ENCODE measurements at regions not wholly inside any gene's neighbourhood (a gene's known extent, or its start where the extent isn't known, plus 50 kb on each side); places are given as distances from the start of the nearest gene placed in this dataset.
"Not testable (repeated sequence)": the region's sequence is repeated elsewhere in the genome, so short reads cannot be mapped to it uniquely, and the experiment has no call there.

DNA sequence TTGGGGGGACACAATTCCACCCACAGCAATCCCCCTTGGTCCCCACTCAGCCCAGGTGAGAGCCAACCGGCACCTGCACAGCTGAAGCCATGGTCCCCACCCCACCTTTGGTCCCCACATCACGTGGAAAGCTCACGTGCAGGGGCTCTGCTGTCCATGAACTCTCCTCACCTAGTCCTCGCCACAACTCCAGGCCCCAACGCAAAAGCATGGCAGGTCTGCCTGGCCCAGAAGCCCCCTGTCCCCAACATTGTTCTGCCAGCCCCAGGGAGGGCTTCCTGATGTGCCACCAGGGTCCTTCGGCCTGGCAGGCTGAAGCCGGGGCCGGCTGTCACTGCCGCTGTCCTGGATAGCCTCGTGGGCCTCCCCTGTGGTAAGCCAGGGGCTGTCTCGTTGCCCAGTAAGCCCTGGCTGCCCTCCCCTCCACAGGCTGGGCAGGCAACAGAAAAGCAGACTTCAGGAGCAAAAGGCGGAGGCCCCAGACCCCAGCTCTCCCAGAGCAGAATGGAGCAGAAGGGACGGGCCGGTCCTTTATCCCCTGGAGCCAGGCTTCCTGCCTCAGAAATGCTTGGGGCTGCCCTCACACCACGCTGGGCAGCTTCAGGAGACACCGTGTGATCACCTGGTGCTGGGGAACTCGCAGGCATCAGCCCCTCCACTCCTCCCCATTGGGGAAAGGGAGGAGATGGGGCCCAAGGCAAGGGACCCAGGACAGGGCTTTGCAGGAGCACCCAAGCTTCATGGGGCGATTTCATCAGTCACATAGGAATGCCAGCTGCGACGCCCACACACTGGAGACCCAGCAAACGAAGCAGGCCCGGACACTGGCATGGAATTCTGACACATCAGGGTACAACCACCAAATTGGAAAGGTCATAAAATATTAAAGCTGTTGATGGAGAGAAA lies 103.7 kb downstream of the ADRA2C start:
- Mint-ChIP-seq H3K27ac (no peak overlapping the region), H3K9me3 (no peaks in the 10 kb centered on the region), H3K36me3 (no peaks in the 10 kb centered on the region)
- no peak for ATAC-seq
- no peak for DNase-seq (ENCODE audit: low spot score in 2 of 2)

DNA sequence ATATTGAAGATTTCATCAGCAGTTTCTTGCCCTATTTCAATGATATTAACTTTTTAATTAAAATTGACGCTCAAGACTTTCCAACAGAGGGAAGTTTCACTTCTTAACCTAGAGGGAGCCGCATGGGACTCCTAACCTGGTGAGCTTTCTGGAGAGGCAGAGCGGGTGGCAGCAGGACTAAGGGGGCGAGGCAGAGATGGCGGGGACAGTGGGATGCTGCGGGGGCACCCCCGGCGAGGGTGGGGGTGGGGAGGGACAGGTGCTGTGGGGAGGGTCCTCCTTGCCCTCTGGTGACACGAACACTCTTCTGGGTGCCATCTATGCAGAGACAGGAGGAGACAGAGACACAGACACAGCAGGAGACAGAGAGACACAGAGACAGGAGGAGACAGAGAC lies 104.4 kb downstream of the ADRA2C start:
- no peak overlapping the region for H3K27ac Mint-ChIP-seq
- no peaks in the 10 kb centered on the region for H3K9me3 Mint-ChIP-seq
- no peaks in the 10 kb centered on the region for H3K36me3 Mint-ChIP-seq
- ATAC-seq: no peak
- DNase-seq (ENCODE audit: low spot score in 2 of 2): no peak

DNA sequence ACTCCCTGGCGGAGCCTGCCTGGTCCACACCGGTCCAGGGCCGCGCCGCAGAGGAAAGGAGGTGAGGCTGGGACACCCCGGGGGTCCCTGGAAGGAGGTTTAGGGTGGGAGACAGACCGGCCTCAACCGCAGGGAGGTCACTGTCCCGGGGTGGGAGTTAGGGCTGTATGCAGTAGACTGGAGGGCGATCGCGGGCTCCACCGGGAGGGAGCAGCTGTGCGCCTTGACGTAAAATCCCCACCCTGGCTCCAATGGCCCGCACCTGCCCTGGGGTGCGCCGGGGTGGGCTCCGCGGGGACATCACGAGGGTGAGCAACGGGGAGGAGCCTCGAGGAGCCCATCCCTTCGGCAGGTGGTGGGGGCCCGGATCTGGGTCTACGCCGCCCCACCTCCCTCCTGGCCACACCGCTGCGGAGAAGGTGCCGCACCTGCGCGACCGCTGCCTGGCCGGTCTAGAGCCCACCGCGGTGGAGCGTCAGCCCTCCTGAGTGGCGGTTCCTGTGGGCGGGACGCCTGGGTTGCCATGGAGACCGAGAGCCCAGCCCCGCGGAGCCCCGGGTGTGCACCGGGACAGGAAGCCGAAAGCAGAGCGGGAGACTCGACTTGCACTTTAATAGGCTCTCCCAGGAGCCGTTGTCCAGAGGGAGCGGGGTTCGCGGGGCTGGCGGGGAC lies 105.1 kb downstream of the ADRA2C start:
- Mint-ChIP-seq H3K36me3 (no peaks in the 10 kb centered on the region), H3K9me3 (no peaks in the 10 kb centered on the region), H3K27ac (no peak overlapping the region)
- peak in 1 of 2 donors; percentile 61 for ATAC-seq
- DNase-seq (ENCODE audit: low spot score in 2 of 2): no peak

DNA sequence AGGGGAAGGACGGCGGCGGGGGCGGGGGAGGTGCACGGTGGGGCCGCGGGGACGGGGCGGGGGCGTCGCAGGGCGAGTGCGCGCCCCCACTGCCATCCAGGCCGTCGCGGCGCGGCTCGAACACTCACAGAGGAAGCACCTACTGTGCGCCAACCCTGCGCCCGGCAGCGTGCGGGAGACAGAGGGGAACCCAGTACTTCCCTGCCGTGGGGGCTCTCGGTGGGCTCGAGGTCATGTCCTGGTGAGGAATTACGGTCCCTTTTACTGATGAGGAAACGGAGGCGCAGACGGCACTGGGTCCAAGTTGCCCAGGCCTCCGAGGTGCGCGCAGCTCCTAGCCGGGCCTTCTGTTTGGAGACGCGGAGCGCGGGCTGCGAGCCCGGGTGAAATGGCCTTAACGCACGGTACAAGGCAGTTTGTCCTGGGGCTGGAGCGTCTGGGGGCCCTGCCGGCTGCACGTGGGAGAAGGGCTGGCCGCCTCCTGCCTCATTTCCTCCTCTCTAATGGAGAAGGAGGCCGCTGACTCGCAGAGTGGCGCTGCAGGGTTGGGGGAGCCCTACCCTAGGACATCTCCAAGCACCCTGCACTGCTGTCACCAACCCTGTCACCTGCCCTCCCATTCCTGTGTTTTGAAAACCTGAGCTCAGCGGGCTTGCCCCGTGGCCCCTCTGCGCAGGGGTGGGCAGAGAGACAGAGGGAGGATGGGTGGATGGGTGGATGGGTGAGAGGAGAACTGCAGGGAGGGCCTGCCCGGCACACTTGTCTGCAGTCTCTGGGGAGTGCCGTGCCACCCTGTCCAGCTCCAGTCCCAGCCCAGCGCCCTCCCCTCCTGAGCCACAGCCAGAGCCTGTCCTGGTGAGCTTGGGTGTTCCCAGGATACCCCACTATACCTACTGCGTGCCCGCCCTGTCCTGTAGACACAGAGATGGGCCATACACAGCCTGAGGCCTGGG lies 106.0 kb downstream of the ADRA2C start:
- no peak for DNase-seq (ENCODE audit: low spot score in 2 of 2)
- no peaks in the 10 kb centered on the region for H3K36me3 Mint-ChIP-seq
- H3K9me3 Mint-ChIP-seq: no peaks in the 10 kb centered on the region
- ATAC-seq: no peak
- H3K27ac Mint-ChIP-seq: no peak overlapping the region

DNA sequence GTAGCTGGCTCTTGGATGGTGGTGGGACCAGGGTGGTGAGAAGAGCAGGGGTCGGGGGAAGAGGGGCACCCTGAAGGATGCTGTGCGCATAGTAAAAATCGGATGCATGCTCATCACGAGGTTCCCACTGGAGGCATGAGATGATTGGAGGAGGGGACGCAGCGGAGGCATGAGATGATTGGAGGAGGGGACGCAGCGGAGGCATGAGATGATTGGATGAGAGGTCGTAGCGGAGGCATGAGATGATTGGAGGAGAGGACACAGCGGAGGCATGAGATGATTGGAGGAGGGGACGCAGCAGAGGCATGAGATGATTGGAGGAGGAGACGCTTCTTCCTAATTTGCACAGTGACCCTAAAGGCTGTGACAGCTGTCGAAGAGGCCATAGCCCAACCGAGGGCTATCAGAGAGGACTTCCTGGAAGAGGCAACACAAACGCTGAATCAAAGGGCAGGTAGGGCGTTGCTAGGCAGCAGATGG lies 106.7 kb downstream of the ADRA2C start:
- no peak for DNase-seq (ENCODE audit: low spot score in 2 of 2)
- no peaks in the 10 kb centered on the region for H3K9me3 Mint-ChIP-seq
- no peak for ATAC-seq
- no peak overlapping the region for H3K27ac Mint-ChIP-seq
- peaks cover 5 to 6% of the 10 kb centered on the region in 2 donors for H3K36me3 Mint-ChIP-seq

DNA sequence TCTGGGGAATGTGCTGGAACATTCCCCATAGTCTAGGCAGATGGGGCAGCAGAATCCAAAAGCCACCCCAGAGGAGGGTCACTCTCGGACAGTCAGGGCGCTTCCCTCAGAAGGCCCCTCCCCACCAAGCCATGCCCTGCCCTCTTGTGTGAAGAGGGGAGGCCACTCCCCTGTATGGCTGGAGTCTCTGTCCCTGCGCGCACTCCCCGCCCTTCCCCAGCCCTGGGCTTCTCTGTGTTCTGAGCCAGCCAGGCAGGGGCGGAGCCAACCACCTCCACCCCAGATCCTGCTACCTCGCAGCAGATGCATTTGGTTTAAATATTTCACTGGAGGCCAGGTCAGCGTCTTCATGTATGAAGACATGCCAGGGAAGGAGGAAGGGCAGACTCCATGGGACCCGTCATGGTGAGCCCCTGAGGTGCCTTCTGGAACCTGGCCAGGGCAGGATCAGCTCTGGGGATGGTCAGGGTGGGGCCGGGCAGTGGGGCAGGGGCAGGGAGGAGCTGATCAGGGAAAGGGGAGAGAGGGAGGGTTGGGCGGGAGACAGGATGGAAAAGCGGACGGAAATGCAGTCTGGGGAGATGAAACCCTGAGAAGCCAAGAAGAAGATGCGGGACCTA lies 107.3 kb downstream of the ADRA2C start:
- H3K36me3 Mint-ChIP-seq: peaks cover 9 to 13% of the 10 kb centered on the region in 2 donors
- ATAC-seq: no peak
- H3K27ac Mint-ChIP-seq: no peak overlapping the region

DNA sequence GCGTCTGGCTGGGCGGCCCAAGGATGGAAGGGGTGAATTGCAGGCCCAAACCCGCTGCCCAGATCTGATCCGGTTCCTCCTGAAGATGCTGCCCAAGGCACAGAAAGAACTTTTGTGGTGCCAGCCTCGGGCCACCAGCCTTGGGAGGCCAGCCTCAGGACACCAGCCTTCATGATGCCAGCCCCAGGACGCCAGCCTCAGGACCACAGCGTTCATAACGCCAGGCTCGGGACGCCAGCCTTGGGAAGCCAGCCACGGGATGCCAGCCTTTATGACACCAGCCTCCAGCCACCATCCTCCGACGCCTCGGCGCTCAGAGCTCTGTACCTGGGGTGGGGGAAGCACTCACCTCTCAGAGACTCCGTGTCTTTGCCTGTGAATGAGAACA lies 107.8 kb downstream of the ADRA2C start:
- no peaks in the 10 kb centered on the region for H3K9me3 Mint-ChIP-seq
- ATAC-seq: no peak
- H3K36me3 Mint-ChIP-seq: peaks cover 9 to 13% of the 10 kb centered on the region in 2 donors
- no peak overlapping the region for H3K27ac Mint-ChIP-seq
- DNase-seq (ENCODE audit: low spot score in 2 of 2): no peak

More for the DNA sequence above, 107.3 kb downstream of the ADRA2C start:
- no peaks in the 10 kb centered on the region for H3K9me3 Mint-ChIP-seq
- no peak for DNase-seq (ENCODE audit: low spot score in 2 of 2)

DNA sequence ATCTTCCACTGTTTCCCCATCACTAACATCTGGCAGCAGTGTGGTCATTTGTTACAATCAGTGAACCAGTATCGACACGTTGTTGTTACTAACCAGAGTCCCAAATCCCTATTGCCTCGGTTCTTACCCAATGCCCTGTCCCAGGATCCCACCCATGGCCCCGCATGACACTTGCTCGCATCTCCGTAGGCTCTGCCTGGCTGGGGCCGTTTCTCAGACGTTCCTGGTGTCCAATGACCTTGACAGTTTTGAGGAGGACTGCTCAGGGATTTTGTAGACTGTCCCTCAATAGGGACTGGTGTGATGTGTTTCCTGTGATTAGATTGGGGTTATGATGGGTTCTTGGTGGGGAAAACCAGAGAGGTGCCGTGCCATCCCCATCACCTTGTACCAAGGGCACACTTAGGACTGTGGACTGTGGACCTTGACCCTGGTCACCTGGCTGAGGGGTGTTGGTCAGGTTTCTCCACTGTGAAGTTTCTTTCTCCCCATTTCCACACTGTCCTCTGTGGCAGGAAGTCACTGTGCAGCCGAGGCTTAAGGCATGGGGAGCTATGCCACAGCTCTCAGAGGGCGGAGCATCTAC lies 108.4 kb downstream of the ADRA2C start:
- DNase-seq (ENCODE audit: low spot score in 2 of 2) (no peak), ATAC-seq (no peak)
- H3K27ac Mint-ChIP-seq: no peak overlapping the region
- H3K9me3 Mint-ChIP-seq: no peaks in the 10 kb centered on the region
- peaks cover 9 to 13% of the 10 kb centered on the region in 2 donors for H3K36me3 Mint-ChIP-seq

DNA sequence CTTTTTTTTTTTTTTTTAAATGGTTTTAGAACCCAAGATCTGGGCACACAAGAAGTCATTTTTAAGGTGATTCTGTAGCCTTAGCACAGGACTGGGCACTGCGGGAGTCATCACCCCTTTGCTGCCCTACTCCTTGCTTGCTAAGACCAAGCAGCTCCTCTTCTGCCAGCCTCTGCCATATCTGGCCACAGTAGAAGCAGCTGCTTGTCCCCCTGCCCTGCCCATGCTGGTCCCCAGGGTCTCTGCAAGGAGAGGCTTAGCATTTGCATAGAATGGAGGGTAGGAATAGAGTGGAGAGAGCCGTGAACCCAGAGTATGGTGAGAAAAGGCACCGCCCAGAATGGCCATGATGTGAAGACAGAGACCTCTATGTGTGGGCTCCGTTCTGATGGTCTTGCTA lies 109.3 kb downstream of the ADRA2C start:
- no peaks in the 10 kb centered on the region for H3K9me3 Mint-ChIP-seq
- H3K27ac Mint-ChIP-seq: no peak overlapping the region
- ATAC-seq: no peak
- H3K36me3 Mint-ChIP-seq: peaks cover 9 to 13% of the 10 kb centered on the region in 2 donors
- DNase-seq (ENCODE audit: low spot score in 2 of 2): no peak

DNA sequence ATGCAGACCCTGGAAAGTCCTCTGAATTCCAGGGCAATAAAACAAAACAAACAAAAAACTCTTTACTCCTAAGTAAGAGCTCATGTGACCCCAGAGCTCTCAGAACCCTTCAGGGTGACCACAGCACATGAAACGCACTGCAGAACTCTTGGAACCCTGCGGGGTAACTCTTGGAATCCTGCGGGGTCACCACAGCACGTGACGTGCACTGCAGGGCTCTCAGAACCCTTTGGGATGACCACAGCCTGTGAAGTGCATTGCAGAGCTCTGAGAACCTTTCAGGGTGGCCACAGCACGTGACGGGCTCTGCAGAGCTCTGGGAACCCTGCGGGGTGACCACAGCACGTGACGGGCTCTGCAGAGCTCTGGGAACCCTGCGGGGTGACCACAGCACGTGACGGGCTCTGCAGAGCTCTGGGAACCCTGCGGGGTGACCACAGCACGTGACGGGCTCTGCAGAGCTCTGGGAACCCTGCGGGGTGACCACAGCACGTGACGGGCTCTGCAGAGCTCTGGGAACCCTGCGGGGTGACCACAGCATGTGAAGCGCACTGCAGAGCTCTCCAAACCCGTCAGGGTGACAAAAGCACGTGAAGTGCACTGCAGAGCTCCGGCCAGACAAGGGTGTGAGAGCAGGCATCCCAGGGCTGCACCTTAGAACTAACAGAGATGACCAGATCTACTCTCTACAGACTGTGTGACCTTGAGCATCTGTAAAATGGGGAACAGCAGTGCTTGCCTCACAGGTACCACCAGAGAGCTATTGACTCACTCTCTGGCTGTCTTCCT lies 110.1 kb downstream of the ADRA2C start:
- not testable (repeated sequence) for ATAC-seq; H3K27ac Mint-ChIP-seq; H3K9me3 Mint-ChIP-seq; DNase-seq (ENCODE audit: low spot score in 2 of 2)
- H3K36me3 Mint-ChIP-seq: peaks cover 9 to 13% of the 10 kb centered on the region in 2 donors

DNA sequence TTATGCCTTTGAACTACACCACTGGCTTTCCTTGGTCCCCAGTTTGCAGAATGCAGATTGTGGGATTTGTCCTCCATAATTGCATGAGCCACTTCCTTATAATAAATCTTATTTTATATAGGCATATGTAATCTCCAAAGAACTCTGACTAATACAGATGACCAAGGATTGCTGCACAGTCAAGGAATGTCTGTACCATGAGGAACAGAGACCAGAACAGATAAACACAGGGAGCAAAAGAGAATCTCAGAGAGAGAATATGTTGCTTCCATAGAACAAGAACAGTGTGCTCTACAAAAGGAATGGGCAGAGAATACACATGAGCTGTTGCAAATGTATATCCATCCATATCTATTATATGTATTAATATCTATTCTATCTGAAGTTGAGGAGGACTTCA lies 111.1 kb downstream of the ADRA2C start:
- Mint-ChIP-seq H3K9me3 (no peaks in the 10 kb centered on the region), H3K27ac (no peak overlapping the region), H3K36me3 (peaks cover 9 to 13% of the 10 kb centered on the region in 2 donors)
- DNase-seq (ENCODE audit: low spot score in 2 of 2): no peak
- no peak for ATAC-seq

DNA sequence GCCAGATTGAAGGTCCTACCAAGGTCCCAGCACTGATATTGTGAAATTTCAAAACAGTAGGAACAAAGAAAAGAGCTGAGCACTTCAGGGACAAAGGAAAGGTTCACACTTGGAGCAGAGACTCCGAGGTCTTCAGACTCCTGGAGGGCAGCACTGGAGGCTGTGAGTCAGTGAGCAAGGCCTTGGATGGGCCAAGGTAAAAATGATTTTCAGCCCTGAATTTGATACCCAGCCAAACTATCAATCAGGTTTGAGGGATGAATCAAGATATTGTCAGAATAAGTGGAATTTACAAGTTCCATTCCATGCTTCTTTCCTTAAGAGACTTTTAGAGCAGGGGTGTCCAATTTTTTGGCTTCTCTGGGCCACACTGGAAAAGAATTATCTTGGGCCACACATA lies 111.7 kb downstream of the ADRA2C start:
- Mint-ChIP-seq H3K36me3 (peaks cover 9 to 13% of the 10 kb centered on the region in 2 donors), H3K9me3 (no peaks in the 10 kb centered on the region), H3K27ac (no peak overlapping the region)
- DNase-seq (ENCODE audit: low spot score in 2 of 2) (no peak), ATAC-seq (no peak)

DNA sequence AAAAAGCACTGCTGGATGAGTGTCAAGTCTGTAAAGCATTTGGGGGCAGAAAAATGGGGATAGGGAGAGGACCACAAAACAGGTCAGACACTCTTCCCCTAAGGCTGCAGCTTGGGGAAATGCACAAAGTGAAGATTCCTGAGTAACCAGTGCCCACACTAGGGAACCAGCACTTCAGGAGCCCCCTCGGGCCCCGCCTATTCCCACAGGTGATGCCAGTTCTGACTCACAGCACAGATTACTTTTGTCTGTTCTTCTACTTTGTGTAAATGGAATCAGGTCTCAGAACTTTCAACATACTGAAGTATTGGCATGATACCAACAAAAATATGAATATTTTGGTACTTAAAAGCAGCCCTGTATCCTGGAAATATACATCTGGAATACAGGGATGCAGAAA lies 112.5 kb downstream of the ADRA2C start:
- Mint-ChIP-seq H3K27ac (no peak overlapping the region), H3K9me3 (no peaks in the 10 kb centered on the region), H3K36me3 (peaks cover 9 to 13% of the 10 kb centered on the region in 2 donors)
- DNase-seq (ENCODE audit: low spot score in 2 of 2) (no peak), ATAC-seq (no peak)

DNA sequence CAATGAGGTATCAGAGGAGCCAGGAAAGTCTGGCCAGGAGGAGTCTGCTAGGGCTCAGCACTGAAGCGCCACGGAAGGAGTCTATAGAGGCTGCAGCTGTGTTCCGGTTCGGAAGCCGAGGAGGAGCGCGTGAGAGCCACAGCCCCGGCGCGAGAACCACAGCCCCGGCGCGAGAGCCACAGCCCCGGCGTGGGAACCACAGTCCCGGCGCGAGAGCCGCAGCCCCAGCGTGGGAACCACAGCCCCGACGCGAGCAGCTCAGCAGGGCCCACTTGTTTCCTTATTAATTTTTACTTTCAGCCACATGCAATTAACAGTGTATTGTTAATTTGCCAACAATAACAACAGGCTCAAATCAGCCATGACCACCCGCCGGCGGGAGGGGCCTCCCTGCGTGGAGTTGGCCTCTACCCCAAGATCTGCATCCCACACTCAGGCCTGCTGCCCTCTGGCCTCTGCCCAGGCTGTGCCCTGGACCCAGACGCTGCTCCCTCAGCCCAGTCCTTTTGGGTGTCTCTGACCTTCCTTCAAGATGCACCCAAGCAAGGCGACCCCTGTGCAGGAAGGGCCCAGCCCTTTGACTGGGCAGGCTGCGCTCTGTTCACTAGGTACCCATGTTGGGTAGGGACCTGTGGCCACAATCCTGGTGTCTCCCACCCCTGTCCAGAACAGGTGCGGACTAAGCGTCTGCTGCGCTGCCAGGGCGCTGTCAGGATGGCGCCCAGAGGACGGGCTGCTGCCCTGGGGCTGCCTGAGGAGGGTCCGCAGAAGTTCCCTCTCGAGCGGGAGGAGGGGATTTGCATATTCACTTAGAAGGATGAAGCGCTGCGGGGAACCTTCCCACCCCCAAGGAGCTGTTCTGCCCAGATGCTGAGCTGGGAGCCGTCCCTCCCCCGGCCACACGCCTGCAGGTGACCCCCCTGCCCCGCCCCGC lies 113.8 kb downstream of the ADRA2C start:
- H3K36me3 Mint-ChIP-seq: peaks cover 9 to 13% of the 10 kb centered on the region in 2 donors
- ATAC-seq (peak; percentile 11 to 59), DNase-seq (ENCODE audit: low spot score in 2 of 2) (no peak)
- H3K9me3 Mint-ChIP-seq: no peaks in the 10 kb centered on the region
- H3K27ac Mint-ChIP-seq: no peak overlapping the region

All from activated naive CD4-positive, alpha-beta T cell treated with anti-CD3 and anti-CD28 coated beads, Interleukin-2, amount 50 U/mL, for 72 hours (primary cell).